ENCODE measurements at regions not wholly inside any gene's neighbourhood (a gene's known extent, or its start where the extent isn't known, plus 50 kb on each side); places are given as distances from the start of the nearest gene placed in this dataset.

GRCh38 chr19:23563326-23563725 lies 123.7 kb downstream of the ZNF675 start (continued):
- TF ChIP-seq ETS1 (IDR thresholded peaks at IDR 0.05) = no peak
- TF ChIP-seq NANOG (IDR thresholded peaks at IDR 0.05; ENCODE audit: borderline replicate concordance) = no peak
- TF ChIP-seq STAT1 (IDR thresholded peaks at IDR 0.05; ENCODE audit: unreplicated experiment) = no peak
- no peak for TF ChIP-seq REST (IDR thresholded peaks at IDR 0.05; ENCODE audit: unreplicated experiment)

GRCh38 chr19:23561341-23561740 lies 125.7 kb downstream of the ZNF675 start:
- Histone ChIP-seq H3K4me3 (no peak overlapping the region), H3K4me1 (ENCODE audit: insufficient read depth) (no peaks in the 10 kb centered on the region), H3F3A (replicated peaks; ENCODE audit: low read depth) (no peaks in the 10 kb centered on the region), H3K79me2 (replicated peaks; ENCODE audit: insufficient read depth) (no peaks in the 10 kb centered on the region), H3K36me3 (ENCODE audit: insufficient read depth) (no peaks in the 10 kb centered on the region), H3K27ac (ENCODE audit: low read depth) (no peak overlapping the region), H3K4me2 (no peak overlapping the region), H3K27me3 (ENCODE audit: insufficient read depth) (no peaks in the 10 kb centered on the region), H4K20me1 (replicated peaks; ENCODE audit: insufficient read depth) (no peaks in the 10 kb centered on the region), H3K9me2 (ENCODE audit: insufficient read depth) (no peaks in the 10 kb centered on the region), H2AFZ (no peak overlapping the region)
- DNase-seq (ENCODE audit: low spot score) (no peak), ATAC-seq (no peak)
- Mint-ChIP-seq H3K4me1 (no peaks in the 10 kb centered on the region), H3K4me3 (no peak overlapping the region), H3K27me3 (ENCODE audit: insufficient read depth, low read depth, poor library complexity) (peaks cover 4% of the 10 kb centered on the region), H3K9me3 (peaks cover 97% of the 10 kb centered on the region), H3K36me3 (ENCODE audit: low read depth) (peaks cover 34% of the 10 kb centered on the region), H3K27ac (no peak overlapping the region)
- no peak for TF ChIP-seq REST (IDR thresholded peaks at IDR 0.05; ENCODE audit: unreplicated experiment)
- TF ChIP-seq ZNF331 (CRISPR knock-in tag; IDR thresholded peaks at IDR 0.05; ENCODE audit: low read depth) = no peak
- TF ChIP-seq CREB1 (CRISPR knock-in tag; IDR thresholded peaks at IDR 0.05; ENCODE audit: low read depth) = no peak
- TF ChIP-seq JUNB (IDR thresholded peaks at IDR 0.05; ENCODE audit: unreplicated experiment) = no peak
- TF ChIP-seq ETS1 (IDR thresholded peaks at IDR 0.05) = no peak
- TF ChIP-seq STAT1 (IDR thresholded peaks at IDR 0.05; ENCODE audit: unreplicated experiment) = no peak
- TF ChIP-seq NANOG (IDR thresholded peaks at IDR 0.05; ENCODE audit: borderline replicate concordance) = no peak
- no peak for TF ChIP-seq ZNF462 (CRISPR knock-in tag; IDR thresholded peaks at IDR 0.05)
- TF ChIP-seq POLR2AphosphoS5 (IDR thresholded peaks at IDR 0.05; ENCODE audit: low read depth) = no peak
